CD4-positive, alpha-beta T cell (primary cell): ENCODE measurements at regions not wholly inside any gene's neighbourhood (a gene's known extent, or its start where the extent isn't known, plus 50 kb on each side); places are given as distances from the start of the nearest gene placed in this dataset.

Experiments
- ATAC-seq: fragments of 200-7000 bp; cut with Tn5 transposase; one replicate; pipeline ENCODE4 v1.10.0; 2022; ENCODE audit warnings: mild to moderate bottlenecking; ENCODE audit not compliant: poor library complexity
- CTCF ChIA-PET: fragments of 350-600 bp; sonication (Branson Sonifier 250); formaldehyde crosslinking; loops from one replicate; lab custom pipeline; 2021; ENCODE audit warnings: antibody characterized with exemption, inconsistent platforms; lab: Charles Lee
- POLR2A ChIA-PET: fragments of 350-600 bp; sonication (Branson Sonifier 250); formaldehyde crosslinking; loops from one replicate; lab custom pipeline; 2021; ENCODE audit warnings: antibody characterized with exemption, inconsistent platforms; lab: Charles Lee
- DNase-seq, 14 experiments: peaks; one replicate each; pipeline ENCODE4 v3.0.0-alpha.2; 2013 to 2020; ENCODE audit warnings: mixed read lengths in 2 of 14
- H3K27ac ChIP-seq, 2 donors: one replicate each; pipeline versions ENCODE4 v1.5.1 to v1.7.0; 2013; ENCODE audit warnings: low read length in 2 of 2, low read depth in 1 of 2, mild to moderate bottlenecking in 1 of 2
- H3K27me3 ChIP-seq, 2 experiments: 1 replicate in 1 of 2; 2 replicates in 1 of 2; pipeline versions ENCODE4 v1.6.1 to v1.7.0; 2013; ENCODE audit warnings: low read length in 2 of 2, control low read depth in 1 of 2, mild to moderate bottlenecking in 1 of 2, moderate library complexity in 1 of 2; ENCODE audit not compliant: insufficient read depth in 2 of 2, control insufficient read depth in 1 of 2
- H3K36me3 ChIP-seq: one replicate; pipeline ENCODE4 v1.6.1; 2013; ENCODE audit warnings: low read length, control low read depth; ENCODE audit not compliant: insufficient read depth
- H3K4me1 ChIP-seq: one replicate; pipeline ENCODE4 v1.6.1; 2013; ENCODE audit warnings: low read length, control low read depth; ENCODE audit not compliant: insufficient read depth
- H3K4me3 ChIP-seq: one replicate; pipeline ENCODE4 v1.5.1; 2013; ENCODE audit warnings: mild to moderate bottlenecking, low read length, moderate library complexity
- H3K9me3 ChIP-seq, 2 experiments: 1 replicate in 1 of 2; 2 replicates in 1 of 2; pipeline versions ENCODE4 v1.6.1 to v1.7.0; 2013; ENCODE audit warnings: low read length in 2 of 2, mild to moderate bottlenecking in 2 of 2, control low read depth in 1 of 2, moderate library complexity in 1 of 2; ENCODE audit not compliant: control insufficient read depth in 1 of 2, insufficient read depth in 1 of 2
- H3K27ac Mint-ChIP-seq: one replicate; pipeline ENCODE4 v1.8.0; 2020; ENCODE audit warnings: mixed read lengths
- H3K27me3 Mint-ChIP-seq: one replicate; pipeline ENCODE4 v1.8.0; 2021; ENCODE audit warnings: mixed read lengths
- H3K36me3 Mint-ChIP-seq: one replicate; pipeline ENCODE4 v1.8.0; 2021; ENCODE audit warnings: low read depth, mixed read lengths
- H3K4me1 Mint-ChIP-seq: one replicate; pipeline ENCODE4 v1.8.0; 2021; ENCODE audit warnings: low read depth, mixed read lengths
- H3K4me3 Mint-ChIP-seq: one replicate; pipeline ENCODE4 v1.8.0; 2020; ENCODE audit warnings: mild to moderate bottlenecking, mixed read lengths
- H3K9me3 Mint-ChIP-seq: one replicate; pipeline ENCODE4 v1.8.0; 2020; ENCODE audit warnings: mixed read lengths
- intact Hi-C, 2 experiments: fragments of 100-400 bp; cut with DNase I in 1 of 2; cut with micrococcal nuclease in 1 of 2; formaldehyde crosslinking; loops; one replicate each; pipeline versions ENCODE4 v1.15.1 to v1.9.0; 2023 to 2025; cut with DNase I, micrococcal nuclease
- TF ChIP-seq, protein P1 (sequence below): fragments of 200-600 bp; IDR thresholded peaks from one replicate; pipeline ENCODE4 v1.8.0; 2022; ENCODE audit warnings: antibody characterized with exemption, mild to moderate bottlenecking

DNA sequence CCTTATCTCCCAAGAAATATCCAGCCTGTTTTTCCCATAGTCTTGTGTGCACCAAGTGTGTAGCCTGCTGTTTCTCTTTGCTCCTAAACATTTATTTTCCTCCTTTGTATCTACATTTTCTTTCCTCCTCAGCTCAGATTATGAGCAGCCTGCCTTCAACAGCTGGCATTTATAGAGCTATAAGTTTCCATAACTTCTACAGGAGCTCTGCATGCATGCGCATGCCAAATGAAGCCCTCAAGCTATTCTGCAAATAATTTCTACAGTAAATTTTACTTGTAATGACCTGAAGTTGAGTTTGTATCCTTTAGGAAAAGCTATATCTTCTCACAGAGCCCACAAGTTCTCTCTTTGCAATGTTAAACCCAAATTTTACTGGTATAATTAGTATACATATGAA is 699.5 kb downstream of the CETN3 start:
- no peak overlapping the region for H3K27ac ChIP-seq
- Mint-ChIP-seq H3K4me1 (no peaks in the 10 kb centered on the region), H3K9me3 (peaks cover 2% of the 10 kb centered on the region), H3K27me3 (no peaks in the 10 kb centered on the region), H3K27ac (no peak overlapping the region), H3K4me3 (no peak overlapping the region), H3K36me3 (no peaks in the 10 kb centered on the region)
- no peak for DNase-seq
- no peaks in the 10 kb centered on the region for H3K36me3 ChIP-seq
- intact Hi-C loops, result no loop called here
- no peak overlapping the region for H3K4me3 ChIP-seq
- ATAC-seq, result no peak
- TF ChIP-seq, protein P1, sequence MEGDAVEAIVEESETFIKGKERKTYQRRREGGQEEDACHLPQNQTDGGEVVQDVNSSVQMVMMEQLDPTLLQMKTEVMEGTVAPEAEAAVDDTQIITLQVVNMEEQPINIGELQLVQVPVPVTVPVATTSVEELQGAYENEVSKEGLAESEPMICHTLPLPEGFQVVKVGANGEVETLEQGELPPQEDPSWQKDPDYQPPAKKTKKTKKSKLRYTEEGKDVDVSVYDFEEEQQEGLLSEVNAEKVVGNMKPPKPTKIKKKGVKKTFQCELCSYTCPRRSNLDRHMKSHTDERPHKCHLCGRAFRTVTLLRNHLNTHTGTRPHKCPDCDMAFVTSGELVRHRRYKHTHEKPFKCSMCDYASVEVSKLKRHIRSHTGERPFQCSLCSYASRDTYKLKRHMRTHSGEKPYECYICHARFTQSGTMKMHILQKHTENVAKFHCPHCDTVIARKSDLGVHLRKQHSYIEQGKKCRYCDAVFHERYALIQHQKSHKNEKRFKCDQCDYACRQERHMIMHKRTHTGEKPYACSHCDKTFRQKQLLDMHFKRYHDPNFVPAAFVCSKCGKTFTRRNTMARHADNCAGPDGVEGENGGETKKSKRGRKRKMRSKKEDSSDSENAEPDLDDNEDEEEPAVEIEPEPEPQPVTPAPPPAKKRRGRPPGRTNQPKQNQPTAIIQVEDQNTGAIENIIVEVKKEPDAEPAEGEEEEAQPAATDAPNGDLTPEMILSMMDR, result no peak
- POLR2A ChIA-PET, result no interaction called here
- H3K4me1 ChIP-seq, result no peaks in the 10 kb centered on the region
- CTCF ChIA-PET, result no interaction called here
- H3K27me3 ChIP-seq, result no peaks in the 10 kb centered on the region
- no peaks in the 10 kb centered on the region for H3K9me3 ChIP-seq

DNA sequence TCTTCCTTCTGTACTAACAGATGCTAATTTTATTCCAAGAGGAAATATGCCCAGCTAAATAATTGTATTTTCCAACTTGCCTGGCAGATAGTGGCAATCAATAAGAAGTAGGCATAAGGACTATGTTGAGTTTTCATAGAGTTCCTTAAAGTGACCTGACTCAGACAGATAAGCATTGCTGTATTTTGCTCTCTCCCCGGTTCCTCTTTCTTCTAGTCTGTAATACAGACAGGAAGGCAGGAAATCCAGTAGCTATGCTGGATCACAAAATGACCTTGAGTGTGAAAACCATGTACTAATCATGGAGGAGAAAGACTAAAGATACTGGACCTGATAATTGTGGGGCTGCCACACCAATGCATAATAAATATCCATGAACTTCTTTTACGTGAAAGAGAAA is 701.7 kb downstream of the CETN3 start:
- H3K4me1 Mint-ChIP-seq, result no peaks in the 10 kb centered on the region
- H3K9me3 ChIP-seq, result peaks cover 0 to under 1% of the 10 kb centered on the region in 2 experiments
- H3K36me3 ChIP-seq, result no peaks in the 10 kb centered on the region
- CTCF ChIA-PET, result no interaction called here
- no peaks in the 10 kb centered on the region for H3K27me3 Mint-ChIP-seq
- peaks cover 2% of the 10 kb centered on the region for H3K9me3 Mint-ChIP-seq
- H3K27ac ChIP-seq, result no peak overlapping the region
- intact Hi-C loops, result no loop called here
- no peak for DNase-seq
- TF ChIP-seq, protein P1, result no peak
- H3K4me3 Mint-ChIP-seq, result no peak overlapping the region
- H3K27me3 ChIP-seq, result no peaks in the 10 kb centered on the region
- no peak for ATAC-seq
- POLR2A ChIA-PET, result no interaction called here
- H3K36me3 Mint-ChIP-seq, result no peaks in the 10 kb centered on the region
- no peaks in the 10 kb centered on the region for H3K4me1 ChIP-seq
- no peak overlapping the region for H3K27ac Mint-ChIP-seq
- H3K4me3 ChIP-seq, result no peak overlapping the region

DNA sequence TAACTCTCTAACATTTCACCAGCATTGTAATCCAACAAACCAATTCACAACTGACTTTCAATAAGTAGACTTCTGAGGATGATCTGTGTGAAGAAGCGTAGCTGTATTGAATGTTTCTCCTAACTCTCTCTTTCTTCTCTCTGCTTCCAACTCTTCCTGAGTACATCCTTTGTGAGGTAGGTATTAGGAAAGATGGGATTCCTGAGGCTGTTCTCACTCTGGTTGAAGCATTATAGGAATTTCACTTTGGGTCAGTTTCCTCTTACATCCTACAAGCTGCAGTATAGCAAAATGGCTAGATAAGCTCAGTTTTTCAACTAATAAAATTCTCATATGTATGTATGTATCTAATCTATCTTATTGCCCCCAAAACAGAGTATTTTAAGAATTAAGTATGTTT is 702.8 kb downstream of the CETN3 start:
- DNase-seq, result no peak
- Mint-ChIP-seq H3K27me3 (no peaks in the 10 kb centered on the region), H3K9me3 (peaks cover 3% of the 10 kb centered on the region), H3K4me3 (no peak overlapping the region), H3K36me3 (no peaks in the 10 kb centered on the region), H3K4me1 (no peaks in the 10 kb centered on the region), H3K27ac (no peak overlapping the region)
- Histone ChIP-seq H3K4me1 (no peaks in the 10 kb centered on the region), H3K9me3 (peaks cover 0 to 4% of the 10 kb centered on the region in 2 experiments), H3K27ac (no peak overlapping the region), H3K27me3 (no peaks in the 10 kb centered on the region), H3K4me3 (no peak overlapping the region), H3K36me3 (no peaks in the 10 kb centered on the region)
- intact Hi-C loops, result no loop called here
- TF ChIP-seq, protein P1, result no peak
- ATAC-seq, result no peak
- ChIA-PET CTCF (no interaction called here), POLR2A (no interaction called here)
